Gastrocnemius medialis (tissue), 4 donors: ENCODE measurements at regions not wholly inside any gene's neighbourhood (a gene's known extent, or its start where the extent isn't known, plus 50 kb on each side); places are given as distances from the start of the nearest gene placed in this dataset.

Source experiments
- CTCF ChIP-seq, 5 experiments: fragments of 450-650 bp in 3 of 5; fragments of 200-600 bp in 2 of 5; sonication (generic) in 2 of 5; IDR thresholded peaks in 4 of 5; conservative IDR thresholded peaks in 1 of 5; 1 replicate in 4 of 5; 2 replicates in 1 of 5; pipeline ENCODE4 v1.5.1; 2016 to 2019; ENCODE audit warnings: antibody characterized with exemption in 5 of 5, mild to moderate bottlenecking in 3 of 5, moderate library complexity in 3 of 5
- POLR2A ChIP-seq, 2 donors: fragments of 450-650 bp; IDR thresholded peaks; one replicate each; pipeline ENCODE4 v1.6.1; 2017; ENCODE audit warnings: antibody characterized with exemption in 2 of 2, mild to moderate bottlenecking in 2 of 2, moderate library complexity in 2 of 2

DNA sequence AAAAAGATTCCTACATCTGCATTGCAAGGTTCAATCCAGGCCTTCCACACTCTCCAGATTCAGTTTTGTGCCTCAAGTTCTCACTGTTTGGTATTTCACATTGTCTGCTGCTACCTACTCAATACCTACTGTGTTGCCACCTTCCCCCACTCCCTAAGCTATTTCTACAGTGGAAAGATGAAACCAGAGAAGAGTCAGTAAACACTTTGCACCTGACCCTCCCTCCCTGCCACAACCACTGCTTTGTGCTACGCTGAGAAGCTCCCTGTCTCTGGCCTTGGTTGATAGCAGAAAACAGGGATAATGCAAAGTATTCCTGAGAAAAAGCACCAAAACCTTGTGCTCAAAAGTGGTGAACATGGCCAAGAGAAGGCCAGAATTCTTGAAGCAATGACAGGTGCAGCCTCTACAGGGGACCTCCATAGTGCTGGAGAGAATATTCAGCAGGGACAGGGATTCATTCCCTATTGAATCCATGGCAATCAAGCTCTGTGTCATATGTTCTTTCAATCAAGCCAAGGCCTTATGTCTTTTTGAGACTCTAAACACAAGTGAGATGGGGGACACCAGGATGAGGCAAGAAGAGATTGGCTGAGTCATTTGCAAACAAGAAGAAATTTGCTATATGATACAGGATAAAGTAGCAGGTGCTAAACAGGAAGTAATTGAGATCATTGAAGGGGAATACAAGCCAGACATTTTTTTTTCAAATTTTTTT lies 83.5 kb upstream of the LIPC start:
- TF ChIP-seq CTCF (IDR thresholded peaks at IDR 0.05 in 4 of 5, conservative IDR thresholded peaks at IDR 0.05 in 1 of 5) (no peak), POLR2A (IDR thresholded peaks at IDR 0.05) (no peak)
